Upper lobe of left lung (tissue), 4 donors: ENCODE measurements at regions not wholly inside any gene's neighbourhood (a gene's known extent, or its start where the extent isn't known, plus 50 kb on each side); places are given as distances from the start of the nearest gene placed in this dataset.

Source experiments
- EP300 ChIP-seq, 4 donors: sonication (generic); formaldehyde crosslinking; IDR thresholded peaks; one replicate each; pipeline ENCODE4 v1.5.1; 2017; ENCODE audit warnings: antibody characterized with exemption in 4 of 4, control low read depth in 2 of 4
- POLR2A ChIP-seq, 4 donors: fragments of 450-650 bp; IDR thresholded peaks; one replicate each; pipeline ENCODE4 v1.5.1; 2016 to 2017; ENCODE audit warnings: antibody characterized with exemption in 4 of 4, mild to moderate bottlenecking in 2 of 4
- TF ChIP-seq, protein P1 (sequence below), 6 experiments: fragments of 450-650 bp in 4 of 6; fragments of 200-600 bp in 2 of 6; sonication (generic) in 2 of 6; IDR thresholded peaks; one replicate each; pipeline ENCODE4 v1.5.1; 2016 to 2019; ENCODE audit warnings: antibody characterized with exemption in 6 of 6

- TF ChIP-seq, protein P1, sequence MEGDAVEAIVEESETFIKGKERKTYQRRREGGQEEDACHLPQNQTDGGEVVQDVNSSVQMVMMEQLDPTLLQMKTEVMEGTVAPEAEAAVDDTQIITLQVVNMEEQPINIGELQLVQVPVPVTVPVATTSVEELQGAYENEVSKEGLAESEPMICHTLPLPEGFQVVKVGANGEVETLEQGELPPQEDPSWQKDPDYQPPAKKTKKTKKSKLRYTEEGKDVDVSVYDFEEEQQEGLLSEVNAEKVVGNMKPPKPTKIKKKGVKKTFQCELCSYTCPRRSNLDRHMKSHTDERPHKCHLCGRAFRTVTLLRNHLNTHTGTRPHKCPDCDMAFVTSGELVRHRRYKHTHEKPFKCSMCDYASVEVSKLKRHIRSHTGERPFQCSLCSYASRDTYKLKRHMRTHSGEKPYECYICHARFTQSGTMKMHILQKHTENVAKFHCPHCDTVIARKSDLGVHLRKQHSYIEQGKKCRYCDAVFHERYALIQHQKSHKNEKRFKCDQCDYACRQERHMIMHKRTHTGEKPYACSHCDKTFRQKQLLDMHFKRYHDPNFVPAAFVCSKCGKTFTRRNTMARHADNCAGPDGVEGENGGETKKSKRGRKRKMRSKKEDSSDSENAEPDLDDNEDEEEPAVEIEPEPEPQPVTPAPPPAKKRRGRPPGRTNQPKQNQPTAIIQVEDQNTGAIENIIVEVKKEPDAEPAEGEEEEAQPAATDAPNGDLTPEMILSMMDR (IDR thresholded peaks at IDR 0.05): no peak
- TF ChIP-seq EP300 (IDR thresholded peaks at IDR 0.05) (no peak), POLR2A (IDR thresholded peaks at IDR 0.05) (no peak)
Measured at GRCh38 chr2:204026294-204026693, 89.7 kb downstream of the ICOS start.
